GDM1 (cell line): ENCODE measurements at regions not wholly inside any gene's neighbourhood (a gene's known extent, or its start where the extent isn't known, plus 50 kb on each side); places are given as distances from the start of the nearest gene placed in this dataset.
A peak's percentile ranks its signal among the peaks of the same experiment; 100 is the strongest.
"Not testable (repeated sequence)": the region's sequence is repeated elsewhere in the genome, so short reads cannot be mapped to it uniquely, and the experiment has no call there.

Experiments used
- DNase-seq: peaks from one replicate; lab custom pipeline; 2025; lab: John Stamatoyannopoulos, UW

- no peak for DNase-seq
These were observed 50.5 kb upstream of the FOXP2 start for GRCh38 chr7:114364151-114364550.

DNA sequence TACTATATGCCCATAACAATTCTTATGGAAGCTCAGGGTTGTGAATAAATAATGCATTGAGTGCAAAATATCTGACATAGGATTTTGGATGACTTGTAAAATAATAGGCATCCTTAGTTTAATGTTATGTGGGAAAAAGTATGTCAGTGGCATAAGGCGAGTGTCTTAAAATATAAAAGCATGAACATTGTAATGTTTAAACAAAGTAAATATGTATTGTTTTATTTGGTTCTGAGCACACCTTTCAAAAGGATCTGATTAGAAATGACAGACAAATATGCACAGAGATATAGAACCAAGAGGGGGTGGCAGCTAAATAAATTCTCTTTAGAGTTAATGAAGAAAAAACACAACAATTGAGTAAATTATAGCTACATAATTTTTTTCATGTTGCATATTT, 51.3 kb upstream of the FOXP2 start:
- no peak for DNase-seq

DNA sequence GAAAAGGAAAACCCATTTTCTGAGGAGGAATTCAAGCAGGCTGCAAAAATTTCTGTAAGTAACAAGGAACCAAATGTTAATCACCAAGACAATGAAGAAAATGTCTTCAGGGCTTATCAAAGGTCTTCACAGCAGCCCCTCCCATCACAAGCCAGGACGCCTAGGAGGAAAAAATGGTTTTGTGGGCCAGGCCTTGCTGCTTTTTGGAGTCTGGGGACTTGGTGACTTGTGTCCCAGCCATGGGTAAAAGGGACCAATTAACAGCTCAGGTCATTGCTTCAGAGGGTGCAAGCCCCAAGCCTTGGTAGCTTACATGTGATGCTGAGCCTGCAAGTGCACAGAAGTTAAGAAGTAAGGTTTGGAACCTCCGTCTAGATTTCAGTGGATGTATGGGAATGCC, 55.7 kb upstream of the FOXP2 start:
- no peak for DNase-seq

- DNase-seq = no peak
These were observed 58.5 kb upstream of the FOXP2 start for GRCh38 chr7:114356133-114356532.

GRCh38 chr7:114354306-114354705, 60.3 kb upstream of the FOXP2 start:
- DNase-seq = no peak

- no peak for DNase-seq
These were observed 69.1 kb upstream of the FOXP2 start for GRCh38 chr7:114345494-114345893.

DNA sequence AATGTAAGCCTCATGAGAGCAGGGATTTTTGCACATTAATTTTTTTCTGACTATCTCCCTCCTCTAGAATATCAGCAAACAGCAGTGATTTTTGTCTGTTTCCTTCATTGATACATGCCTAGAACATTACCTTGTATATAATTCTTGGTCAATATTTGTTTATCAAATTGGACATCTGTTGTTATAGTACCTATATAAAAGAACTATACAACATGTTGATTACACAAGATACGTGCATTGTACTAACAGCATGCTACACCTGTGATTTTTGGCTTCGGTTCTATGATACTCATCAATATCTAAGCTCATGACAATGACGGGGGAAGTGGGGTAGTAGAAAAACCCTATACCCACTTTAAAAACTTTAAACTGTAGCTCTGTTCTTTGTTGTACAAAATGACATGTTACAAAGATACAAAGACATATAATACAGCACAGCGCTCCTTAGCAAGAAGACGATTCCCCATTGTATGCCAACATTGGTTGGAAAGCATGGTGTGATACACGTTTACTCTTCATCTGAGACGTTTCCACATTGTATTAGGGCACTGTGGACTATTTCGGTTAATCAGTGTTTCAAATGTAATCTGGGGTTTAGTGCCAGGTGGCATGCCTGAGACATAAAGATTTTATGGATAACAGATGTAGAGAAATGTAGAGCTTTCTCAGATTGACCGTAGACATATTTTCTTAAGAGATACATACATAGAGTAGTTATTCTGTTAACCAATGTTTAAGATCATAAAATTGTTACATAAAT, 70.5 kb upstream of the FOXP2 start:
- no peak for DNase-seq

DNA sequence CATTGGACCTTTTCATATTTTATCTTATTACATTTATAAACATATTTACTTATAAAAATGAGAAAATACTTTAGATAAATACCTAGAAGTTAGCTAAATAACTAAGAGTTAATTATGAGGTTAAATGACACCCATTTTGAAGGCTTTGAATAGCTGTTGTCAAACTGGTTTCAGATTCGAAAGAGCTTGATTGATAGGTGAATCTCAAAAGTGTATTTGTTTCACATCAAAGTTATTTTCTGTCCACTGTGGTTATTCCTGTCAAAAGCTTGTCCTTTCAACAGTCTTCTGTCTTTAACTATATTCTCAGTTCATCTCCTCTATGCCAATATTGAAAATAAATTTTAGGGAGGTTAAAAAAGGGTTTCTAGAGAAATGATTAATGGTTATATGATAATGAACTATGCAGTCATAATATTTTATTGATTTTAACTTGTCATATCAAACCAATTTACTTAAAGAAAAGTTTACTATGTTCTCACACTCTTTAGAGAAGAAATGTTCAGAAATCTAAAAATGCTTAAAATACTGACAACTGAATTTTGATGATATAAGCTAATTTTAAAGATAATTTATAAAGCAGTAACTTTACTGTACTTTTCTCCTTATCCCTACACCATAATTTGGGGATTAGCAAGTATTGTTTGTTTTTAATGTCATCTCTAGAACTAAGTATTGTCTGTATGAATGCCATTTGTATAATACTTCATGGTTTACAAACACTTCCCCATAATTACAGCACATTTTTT, 72.0 kb upstream of the FOXP2 start:
- DNase-seq = no peak

- no peak for DNase-seq
These were observed 73.0 kb upstream of the FOXP2 start for GRCh38 chr7:114341648-114342047.

DNA sequence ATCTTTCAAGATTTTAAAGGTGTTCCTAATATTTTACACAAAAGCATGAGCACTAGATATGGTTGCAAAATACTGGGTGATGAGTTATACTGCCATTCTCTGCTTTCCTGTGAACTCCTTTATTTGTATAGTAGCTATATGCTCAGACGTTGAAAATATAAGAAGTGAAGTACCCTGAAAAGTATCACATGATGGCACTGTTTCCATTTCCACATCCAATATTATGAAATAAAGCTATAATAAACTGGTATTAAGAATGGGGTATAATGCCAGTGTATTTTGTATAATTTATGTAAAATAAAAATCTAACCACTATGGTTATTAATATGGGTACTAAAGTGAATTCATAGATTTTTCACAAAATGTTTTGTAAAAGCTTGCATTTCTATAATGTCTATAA, 79.6 kb upstream of the FOXP2 start:
- no peak for DNase-seq

DNA sequence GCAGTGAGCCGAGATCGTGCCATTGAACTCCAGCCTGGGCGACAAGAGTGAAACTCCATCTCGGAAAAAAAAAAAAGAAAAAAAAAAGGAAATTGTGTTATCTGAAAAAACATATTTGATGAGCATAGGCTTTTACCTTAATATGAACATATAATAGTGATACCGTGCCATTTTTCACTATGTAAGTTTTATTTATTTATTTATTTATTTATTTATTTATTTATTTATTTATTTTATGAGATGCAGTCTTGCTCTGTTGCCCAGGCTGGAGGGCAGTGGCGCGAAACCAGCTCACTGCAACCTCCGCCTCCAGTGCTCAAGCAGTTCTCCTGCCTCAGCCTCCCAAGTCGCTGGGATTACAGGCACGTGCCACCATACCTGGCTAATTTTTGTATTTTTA, 85.2 kb upstream of the FOXP2 start:
- DNase-seq = not testable (repeated sequence)

GRCh38 chr7:114317450-114318098, 97.0 kb upstream of the FOXP2 start:
- DNase-seq = no peak

DNA sequence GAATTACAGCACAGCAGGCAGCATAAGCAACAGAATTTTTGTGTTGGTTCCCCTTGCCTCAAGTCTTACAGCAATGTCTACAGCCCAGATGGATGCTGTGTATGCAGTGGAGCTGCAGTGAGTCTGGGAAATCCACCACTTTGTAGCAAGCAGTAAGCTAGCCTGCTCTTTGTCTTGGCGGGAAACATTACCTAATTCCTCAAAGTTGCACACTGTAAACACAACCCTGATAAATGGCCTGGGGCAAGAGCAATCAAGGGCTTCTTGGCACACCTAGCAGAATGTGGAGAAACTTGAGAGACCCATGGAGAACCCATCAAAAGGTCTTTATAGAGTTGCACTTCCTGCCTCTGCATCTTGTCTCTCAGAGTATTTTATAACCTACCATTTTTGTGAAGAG, 102.0 kb upstream of the FOXP2 start:
- no peak for DNase-seq

DNA sequence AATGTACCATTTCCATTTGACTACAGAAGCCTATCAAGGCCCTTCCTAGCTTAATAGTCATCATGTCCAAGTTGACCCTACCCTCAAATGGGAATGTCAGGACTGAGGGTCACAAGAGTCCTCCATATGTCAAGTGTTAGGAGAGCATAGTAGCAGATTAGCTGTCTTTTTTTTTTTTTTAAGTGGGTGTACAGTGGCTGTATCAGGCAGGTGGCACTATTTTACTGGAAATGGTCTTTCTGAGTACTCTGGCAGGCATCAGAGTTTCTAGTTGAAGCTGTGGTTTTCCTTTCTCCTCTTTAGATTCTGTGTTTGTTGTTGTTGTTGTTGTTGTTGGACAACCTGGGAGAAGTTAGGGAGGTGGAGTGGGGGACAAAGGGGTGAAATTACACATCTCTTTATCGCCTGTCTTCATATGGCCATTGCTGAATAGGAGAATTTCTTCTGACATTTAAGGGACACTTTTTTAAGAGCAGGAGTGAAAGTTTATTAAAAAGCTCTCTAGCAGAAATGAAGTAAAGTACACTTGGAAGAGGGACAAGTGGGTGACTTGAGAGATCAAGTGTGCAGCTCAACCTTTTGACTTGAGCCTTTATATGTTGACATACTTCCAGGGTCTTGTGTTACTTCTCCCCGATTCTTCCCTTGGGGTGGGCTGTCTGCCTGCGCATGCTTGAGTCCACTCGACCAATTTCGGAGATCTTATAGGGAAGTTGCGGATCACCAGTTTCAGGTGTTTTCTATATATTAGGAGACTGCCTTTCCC, 104.1 kb upstream of the FOXP2 start:
- DNase-seq = no peak

DNA sequence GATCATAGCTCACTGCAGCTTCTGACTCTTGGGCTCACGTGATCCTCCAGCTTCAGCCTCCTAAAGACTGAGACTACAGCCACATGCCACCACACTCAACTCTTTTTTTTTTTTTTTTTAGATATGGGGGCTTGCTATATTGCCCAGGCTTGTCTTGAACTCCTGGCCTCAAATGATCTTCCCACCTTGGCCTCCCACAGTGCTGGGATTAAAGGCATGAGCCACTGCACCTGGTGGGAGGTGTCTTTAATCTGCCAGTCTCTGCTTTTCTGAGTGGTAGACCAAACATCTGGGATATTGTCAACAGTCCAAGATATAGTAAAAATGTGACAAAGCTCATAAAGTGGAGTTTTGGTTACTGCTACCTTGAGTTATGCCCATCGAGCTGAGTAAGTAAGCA, 104.9 kb upstream of the FOXP2 start:
- no peak for DNase-seq

DNA sequence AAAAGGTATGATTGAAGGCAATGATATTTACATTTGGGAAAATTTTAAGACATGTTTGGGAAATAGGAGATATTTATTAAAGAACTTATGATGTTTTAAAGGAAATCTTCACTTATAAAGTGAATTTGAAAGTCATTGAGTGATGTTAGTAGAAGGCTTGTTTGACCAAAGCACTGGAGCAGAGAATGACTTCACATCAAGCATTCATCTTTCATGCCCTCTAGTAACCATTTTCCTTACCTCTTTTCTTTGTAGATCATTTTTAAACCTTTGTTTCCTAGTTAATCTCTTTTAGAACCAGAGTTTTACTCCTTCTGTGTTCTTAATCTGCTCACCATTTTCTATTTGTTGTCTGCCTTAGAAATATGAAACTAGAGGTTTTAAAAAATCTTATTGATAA, 111.3 kb upstream of the FOXP2 start:
- DNase-seq = no peak

DNA sequence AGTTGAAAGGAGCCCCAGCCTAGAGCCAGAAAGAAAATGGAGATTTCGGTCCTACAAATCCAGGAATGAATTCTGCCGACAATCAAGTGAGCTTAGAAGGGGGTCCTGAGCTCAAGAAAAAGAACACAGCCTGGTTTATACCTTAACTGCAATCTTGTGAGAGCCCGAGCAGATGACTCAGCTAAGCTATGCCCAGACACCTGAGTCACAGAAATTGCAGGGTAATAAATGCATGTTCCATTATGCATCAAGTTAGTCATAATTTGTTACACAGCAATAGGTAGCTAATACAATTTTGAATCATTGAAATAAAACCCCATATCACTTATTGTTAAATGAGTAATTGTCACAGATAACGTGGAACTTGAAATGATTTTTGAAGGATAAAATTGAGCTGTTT, 111.8 kb upstream of the FOXP2 start:
- no peak for DNase-seq

- DNase-seq = peak; percentile 51
These were observed 116.6 kb upstream of the FOXP2 start for GRCh38 chr7:114298011-114298410.

DNA sequence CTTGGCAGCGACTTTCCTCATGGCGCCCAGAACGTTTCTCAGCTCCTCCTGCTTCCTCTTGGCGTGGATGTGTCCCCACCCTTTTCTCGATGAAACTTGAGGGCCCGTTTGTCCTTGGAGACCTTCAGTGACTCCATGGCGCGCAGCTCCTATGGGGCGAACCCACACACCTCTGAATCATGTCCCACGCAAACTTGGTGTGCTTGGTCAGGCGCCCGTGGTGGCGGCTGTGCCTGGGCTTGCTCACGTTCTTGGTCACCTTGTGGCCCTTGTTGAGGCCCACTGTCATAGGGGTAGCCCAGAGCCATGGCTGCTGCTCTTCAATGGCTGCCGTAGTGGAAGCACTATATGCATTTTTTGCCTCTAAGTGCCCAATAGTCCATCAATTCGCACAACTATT, 117.5 kb upstream of the FOXP2 start:
- DNase-seq = no peak

DNA sequence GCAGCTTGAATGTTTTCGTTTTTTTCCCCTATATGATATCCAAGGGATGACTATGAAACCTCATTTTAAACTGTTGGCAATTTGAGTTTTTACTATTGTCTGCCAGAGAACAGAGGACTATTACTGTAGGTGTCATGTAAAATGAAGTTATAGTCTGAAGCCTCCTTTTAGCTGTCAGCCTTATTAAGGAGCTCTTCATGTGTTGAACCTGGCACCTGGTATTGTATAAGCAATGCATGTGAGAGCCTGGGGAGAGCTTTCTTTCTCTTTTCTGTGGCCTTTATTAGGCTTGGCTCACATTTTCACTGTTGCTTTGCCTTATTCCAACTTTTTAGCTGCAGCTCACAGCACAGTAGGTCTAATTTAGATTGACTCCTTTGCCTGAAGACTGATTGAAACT, 119.1 kb upstream of the FOXP2 start:
- no peak for DNase-seq

DNA sequence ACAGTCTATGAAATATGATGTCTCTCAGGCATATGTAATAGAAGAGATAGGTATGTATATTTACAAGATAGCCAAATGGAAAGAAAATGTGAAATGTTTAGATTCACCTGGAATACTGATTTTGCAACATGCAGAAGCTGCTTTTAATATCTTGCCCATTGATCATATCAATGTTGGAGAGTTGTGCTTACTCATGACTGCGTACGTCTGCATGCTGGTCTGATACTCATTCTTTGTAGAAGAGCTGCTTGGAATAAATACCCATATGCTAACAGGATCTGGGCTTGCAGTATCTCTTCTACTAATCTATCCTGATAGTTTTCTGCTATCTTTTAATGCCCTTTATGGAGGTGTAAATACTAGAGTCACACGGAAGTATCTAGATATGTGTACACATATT, 120.6 kb upstream of the FOXP2 start:
- DNase-seq = no peak

DNA sequence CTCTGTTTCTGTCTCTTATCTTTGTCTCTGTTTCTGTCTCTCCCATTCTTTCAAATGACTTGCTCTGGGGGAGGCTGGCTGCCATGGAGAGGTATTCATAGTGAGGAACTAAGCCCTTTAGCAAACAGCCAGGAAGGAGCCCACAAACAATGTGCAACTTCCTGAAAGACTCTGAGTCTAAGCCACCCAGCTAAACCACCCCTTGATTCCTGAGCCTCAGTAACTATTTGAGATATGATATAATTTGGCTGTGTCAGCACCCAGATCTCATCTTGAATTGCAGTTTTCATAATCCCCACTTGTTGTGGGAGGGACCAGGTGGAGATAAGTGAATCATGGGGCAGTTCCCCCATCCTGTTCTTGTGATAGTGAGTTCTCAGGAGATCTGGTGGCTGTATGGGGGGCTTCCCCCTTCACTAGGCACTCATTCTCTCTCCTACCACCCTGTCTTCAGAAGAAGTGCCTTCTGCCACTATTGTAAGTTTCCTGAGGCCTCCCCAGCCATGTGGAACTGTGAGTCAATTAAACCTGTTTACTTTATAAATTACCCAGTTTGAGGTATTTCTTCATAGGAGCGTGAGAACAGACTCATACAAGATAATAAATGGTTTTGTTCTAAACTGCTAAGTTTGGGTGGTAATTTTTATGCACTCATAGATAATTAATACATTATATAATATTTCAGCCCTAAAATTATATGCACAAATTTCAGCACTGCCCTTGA, 121.2 kb upstream of the FOXP2 start:
- DNase-seq = peak; percentile 18
